GM23338 (cell line): ENCODE measurements at regions not wholly inside any gene's neighbourhood (a gene's known extent, or its start where the extent isn't known, plus 50 kb on each side); places are given as distances from the start of the nearest gene placed in this dataset.

Experiments used
- CREB1 ChIP-seq: fragments of 250-450 bp; sonication (Bioruptor Pico); IDR thresholded peaks from 2 replicates; pipeline ENCODE4 v1.5.0; 2020; ENCODE audit warnings: low read depth, mild to moderate bottlenecking, moderate library complexity
- ETS1 ChIP-seq: IDR thresholded peaks from 2 replicates; pipeline ENCODE4 v1.6.1; 2016; ENCODE audit warnings: antibody characterized with exemption
- EZH2 ChIP-seq: fragments of 200-600 bp; sonication (generic); IDR thresholded peaks from one replicate; pipeline ENCODE4 v1.8.0; 2017; ENCODE audit warnings: antibody characterized with exemption, mild to moderate bottlenecking, low read depth; ENCODE audit not compliant: unreplicated experiment
- NANOG ChIP-seq: IDR thresholded peaks from 2 replicates; pipeline ENCODE4 v1.6.1; 2016; ENCODE audit warnings: antibody characterized with exemption, borderline replicate concordance
- POLR2AphosphoS5 ChIP-seq: IDR thresholded peaks from 2 replicates; pipeline ENCODE4 v1.6.1; 2016; ENCODE audit warnings: antibody characterized with exemption, low read depth
- ZNF462 ChIP-seq: fragments of 250-450 bp; sonication (Bioruptor Pico); IDR thresholded peaks from 2 replicates; pipeline ENCODE4 v1.5.0; 2020; ENCODE audit warnings: mild to moderate bottlenecking, moderate library complexity

- TF ChIP-seq ZNF462 (CRISPR knock-in tag), result no peak
- no peak for TF ChIP-seq CREB1 (CRISPR knock-in tag)
- TF ChIP-seq NANOG, result no peak
- no peak for TF ChIP-seq ETS1
- TF ChIP-seq POLR2AphosphoS5, result no peak
- no peak for TF ChIP-seq EZH2
Measured at GRCh38 chr15:70324001-70324974, 226.6 kb upstream of the TLE3 start (continued).
